GM19025 (cell line): ENCODE measurements at regions not wholly inside any gene's neighbourhood (a gene's known extent, or its start where the extent isn't known, plus 50 kb on each side); places are given as distances from the start of the nearest gene placed in this dataset.
"Not testable (repeated sequence)": the region's sequence is repeated elsewhere in the genome, so short reads cannot be mapped to it uniquely, and the experiment has no call there.

Experiments used
- ATAC-seq: cut with Tn5 transposase; IDR thresholded peaks from one replicate; pipeline ENCODE4 v1.9.1; 2021; ENCODE audit warnings: mild to moderate bottlenecking, low read depth, moderate library complexity; ENCODE audit not compliant: unreplicated experiment

DNA sequence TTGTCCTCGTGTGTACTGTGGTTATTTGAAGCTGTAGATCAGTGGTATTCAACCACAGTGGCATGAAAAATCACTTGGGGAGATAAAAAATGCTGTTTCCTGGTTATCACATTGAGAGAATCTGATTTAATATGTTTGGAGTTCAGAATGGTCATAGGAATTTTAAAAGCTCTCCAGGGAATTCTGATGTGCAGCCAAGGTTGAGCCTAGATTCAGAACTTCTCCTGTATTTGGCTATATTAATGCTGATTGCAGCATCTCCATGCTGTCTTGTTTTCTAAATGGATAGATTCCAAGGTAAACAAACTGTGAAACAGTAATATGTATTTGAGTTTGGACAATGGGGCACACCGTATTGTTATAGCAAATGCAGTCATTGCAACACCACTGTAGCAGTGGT is 982.2 kb upstream of the FBXO33 start:
- ATAC-seq: no peak

DNA sequence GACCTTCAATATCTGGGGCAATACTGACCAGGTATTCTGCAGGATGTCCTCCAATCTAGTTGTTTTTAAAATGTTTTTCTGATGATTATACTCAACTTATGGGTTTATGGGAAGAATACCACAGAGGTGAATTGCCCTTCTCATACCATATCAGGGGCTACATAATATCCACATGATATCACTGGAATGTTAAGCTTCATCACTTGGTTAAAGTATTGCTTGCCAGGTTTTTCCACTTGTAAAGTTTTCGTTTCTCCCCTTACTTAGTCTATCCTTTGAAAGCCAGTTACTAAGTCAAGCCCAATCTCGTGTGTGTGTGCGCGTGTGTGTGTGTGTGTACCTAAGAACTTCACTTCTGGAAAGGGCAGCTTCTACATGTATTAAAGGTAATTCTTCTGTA is 980.9 kb upstream of the FBXO33 start:
- ATAC-seq: no peak

DNA sequence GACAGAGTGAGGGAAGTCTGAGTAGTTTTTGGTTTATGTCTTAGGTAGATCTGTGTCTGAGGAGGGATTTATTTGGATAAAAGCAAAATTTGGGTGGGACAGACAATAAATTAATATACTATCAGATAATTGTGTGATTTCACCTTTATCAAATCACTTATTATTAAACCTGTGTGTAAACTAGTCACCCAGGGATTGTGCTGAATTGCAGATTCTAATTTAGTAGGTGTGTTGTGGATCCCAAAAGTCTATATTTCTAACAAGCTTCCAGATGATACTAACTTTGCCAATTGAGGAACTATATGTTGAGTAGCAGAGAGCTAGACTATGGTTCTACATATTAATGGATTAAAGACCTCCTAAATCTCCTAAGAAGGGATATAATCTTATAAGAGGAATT is 978.5 kb upstream of the FBXO33 start:
- ATAC-seq: no peak

DNA sequence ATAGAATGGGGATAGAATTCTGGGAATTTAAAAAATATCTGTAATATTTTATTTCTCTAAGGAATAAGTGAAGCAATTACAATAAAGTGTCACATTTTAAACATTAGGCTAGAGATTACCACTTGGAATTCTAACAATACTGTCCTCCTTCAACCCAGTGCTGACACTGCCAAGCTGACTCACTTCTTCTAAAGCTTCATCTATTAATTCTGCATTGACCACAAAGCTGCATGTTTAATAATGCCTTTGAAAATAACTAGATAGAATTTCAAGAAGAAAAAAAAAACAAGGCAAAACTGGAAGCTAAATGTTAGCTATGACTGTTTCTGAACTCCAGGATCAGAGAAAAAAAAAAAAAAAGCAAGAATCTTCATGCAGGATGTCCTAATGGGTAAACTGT is 970.7 kb upstream of the FBXO33 start:
- ATAC-seq: no peak

DNA sequence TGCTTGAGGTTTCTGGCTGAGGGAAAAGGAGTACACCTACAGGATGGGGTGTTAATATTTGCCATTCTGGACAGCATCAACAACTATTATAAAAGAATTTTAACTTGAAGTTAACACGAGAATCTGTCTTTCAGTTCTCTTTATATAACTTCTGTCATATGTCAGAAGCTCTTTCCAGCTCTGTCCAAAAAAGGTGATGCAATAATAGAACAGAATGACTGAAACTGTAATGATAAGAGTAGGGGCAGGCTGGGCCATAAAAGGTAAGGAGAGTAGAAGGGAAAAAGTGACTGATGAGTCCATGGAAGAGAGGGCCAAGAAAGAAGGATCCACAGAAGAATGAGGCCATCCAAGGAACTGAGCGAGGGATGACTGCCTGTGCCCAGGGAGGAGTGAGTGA is 966.7 kb upstream of the FBXO33 start:
- ATAC-seq: no peak

DNA sequence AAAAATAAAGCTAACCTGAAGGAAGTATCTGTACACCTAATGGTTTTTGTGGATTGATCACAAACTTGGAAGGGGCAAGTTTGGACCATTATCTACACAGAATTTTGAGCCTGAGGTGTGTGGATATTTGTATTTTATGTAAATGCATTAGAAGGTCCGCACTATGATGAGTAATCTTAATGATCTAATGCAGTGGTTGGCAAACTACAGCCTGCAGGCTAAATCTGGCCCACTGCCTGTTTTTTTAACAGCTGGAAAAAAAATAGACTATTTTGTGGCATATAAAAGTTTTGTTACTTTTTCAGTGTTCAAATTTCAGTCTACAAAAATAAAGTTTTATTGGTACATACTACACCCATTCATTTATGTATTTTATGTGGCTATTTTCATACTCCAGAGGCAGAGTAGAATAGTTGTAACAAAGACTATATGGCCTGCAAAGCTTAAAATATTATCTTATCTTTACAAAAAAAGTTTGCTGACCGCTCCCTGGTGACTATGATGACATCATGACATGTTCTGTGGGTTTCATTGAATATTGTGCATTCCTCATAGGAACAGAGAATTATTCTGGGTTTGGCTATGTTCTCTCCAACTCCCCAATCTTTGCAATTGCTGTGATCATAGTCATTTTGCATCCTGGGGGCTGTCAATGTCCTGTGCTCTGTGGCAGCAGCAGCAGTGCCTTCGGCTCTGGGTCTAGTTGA is 962.6 kb upstream of the FBXO33 start:
- ATAC-seq: no peak

DNA sequence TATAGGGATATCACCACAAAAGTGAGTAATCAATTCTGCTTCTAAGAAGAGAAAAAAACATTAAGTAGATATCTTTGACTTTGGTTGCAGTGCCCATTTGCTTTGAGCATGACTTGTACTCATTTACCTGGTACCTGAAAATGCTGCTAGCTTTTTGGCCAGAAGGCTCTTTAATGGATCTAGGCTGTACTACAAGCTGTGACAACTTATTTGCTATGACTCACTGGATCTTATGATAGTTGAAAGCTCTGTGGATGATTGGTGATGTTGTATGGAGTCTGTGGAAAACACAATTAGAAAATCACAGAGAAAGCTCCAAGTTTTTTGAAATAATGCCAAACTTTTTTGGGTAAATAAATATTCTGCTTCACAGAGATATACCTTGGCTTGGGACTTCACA is 960.9 kb upstream of the FBXO33 start:
- no peak for ATAC-seq

DNA sequence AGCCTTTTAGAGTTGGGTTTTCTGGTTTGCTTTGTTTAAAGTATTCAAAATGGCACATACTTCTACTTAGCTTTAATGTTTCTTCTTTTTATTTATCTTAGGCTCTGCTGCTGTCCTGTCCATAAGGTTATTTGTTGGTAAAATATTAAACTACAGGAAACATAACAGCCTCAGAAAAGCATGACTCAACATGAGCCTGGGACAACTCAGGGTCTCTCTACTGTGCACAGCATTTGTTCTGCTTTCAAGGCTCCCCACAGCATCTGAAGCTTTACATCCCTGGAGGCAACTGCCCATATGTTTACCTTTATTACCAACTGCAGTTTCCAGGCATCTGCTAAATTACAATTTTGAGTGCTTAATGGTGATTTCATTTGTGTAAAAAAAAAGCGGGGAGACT is 954.2 kb upstream of the FBXO33 start:
- no peak for ATAC-seq

DNA sequence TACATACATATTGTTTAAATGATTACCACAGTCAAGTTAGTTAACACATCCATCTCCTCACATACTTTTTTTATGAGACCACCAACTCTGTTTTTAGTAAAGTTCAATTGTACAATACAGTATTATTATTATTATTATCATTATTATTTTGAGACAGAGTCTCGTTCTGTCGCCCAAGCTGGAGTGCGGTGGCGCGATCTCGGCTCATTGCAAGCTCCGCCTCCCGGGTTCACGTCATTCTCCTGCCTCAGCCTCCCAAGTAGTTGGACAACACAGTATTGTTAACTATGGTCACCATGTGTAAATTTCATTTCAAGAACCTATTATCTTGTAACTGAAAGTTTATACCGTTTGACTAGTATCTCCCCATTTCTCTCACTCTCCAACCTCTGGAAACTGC is 942.0 kb upstream of the FBXO33 start:
- no peak for ATAC-seq

DNA sequence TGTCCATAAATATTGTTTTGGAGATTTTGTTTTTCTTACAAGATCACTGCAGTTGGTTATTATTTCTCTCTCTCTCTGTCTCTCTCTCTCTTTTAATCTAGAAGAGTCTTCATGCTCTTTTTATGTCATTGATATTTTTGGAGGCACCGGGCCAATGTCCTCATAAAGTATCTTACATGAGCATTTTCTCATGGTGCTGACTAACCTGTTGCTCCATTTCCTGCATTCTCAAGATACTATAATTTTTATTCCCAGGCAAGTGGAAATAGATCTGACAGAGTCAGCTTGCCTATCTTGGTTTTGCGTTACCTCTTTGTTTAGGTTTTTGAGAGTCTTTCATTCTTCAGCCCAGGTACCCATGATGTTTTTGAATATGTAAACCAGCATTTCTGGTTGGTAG is 938.8 kb upstream of the FBXO33 start:
- no peak for ATAC-seq

DNA sequence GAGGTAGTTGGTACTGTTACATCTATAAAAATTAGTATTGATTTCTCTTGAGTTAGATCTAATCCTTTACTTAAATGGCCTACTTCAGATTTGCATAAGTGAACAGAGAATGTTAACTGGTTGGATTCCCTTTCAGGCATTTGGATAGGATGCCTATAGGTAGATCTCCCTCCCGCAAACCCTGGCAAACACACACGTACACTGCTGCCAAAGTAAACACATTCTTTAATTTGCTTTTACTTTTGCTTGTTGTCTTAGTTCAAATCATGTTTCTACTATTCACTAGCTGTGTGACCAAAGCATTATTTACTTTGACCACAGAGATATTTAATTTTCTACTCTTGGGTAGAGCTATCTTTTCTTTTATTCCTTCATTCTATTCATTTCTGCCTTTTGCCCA is 936.1 kb upstream of the FBXO33 start:
- ATAC-seq: no peak

DNA sequence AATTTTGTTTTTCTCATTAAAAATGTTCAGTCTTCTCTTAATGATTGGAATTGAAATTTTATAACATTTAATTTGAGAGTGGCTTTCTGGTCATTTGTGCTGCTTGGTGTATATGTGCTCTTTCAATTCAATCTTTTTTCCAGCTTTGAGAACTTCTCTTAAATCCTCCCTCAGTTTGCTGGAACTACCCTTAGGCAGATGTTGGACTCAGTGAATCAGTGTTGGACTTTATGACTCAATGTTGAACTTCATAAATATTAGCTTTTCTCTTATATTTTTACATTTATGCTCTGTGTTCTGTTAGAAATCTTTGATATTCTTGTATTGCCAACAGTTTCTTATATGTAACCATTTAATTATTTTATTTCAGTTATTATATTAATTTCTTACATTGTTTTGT is 935.5 kb upstream of the FBXO33 start:
- no peak for ATAC-seq

DNA sequence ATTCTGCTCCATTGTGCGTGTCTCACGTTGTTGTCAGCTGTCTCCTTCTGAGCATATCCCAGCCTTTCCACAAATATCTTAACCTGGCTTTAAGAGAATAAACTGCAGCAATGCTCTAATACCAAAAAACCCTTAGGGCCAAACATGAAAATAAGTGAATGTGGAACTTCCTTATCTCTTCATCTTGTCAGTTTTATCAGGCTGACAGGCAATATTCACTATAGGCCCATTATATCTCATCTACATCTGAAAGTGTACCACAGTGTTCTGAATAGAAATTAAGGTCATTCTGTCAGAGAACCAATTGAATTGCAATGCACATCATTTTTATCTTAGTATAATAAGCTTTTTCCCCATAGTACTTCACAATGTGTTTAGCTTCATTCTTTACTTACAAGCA is 933.1 kb upstream of the FBXO33 start:
- ATAC-seq: no peak

DNA sequence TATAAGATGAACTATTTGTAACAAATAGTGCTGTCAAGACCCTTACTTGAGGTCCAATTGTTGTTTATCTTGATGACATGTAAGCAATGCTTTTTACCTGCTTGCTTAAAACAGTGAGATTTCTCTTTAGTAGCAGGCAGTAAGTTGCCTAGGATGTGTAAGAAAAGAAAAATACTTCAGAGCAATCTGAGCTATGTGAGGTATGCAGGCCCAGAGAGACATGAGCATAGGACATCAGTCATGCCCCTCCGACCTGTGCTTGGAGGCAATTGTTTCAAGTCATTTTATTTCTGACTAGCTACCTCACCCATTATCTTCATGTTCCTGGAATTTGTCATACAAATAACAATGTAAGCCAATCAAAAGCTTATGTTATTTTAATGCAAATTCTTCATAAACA is 930.6 kb upstream of the FBXO33 start:
- ATAC-seq: no peak

DNA sequence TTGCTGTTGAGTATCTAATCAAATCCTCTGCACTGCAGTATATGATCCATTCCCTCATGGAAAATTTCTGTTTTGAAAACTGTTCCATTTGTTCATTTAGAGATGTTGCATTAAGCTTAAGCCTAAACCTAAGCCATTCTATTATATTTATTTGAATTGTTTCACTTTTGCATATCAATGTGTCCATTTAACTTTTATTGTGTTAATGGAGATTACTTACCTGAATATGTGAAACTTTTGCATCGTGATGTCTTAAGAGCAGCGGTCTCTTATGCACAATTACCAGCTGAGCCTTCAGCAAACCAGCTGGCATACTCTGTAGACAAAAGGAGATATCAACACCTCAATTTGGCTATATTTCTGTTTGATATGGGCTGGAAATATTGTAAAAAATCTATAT is 922.5 kb upstream of the FBXO33 start:
- ATAC-seq: no peak

DNA sequence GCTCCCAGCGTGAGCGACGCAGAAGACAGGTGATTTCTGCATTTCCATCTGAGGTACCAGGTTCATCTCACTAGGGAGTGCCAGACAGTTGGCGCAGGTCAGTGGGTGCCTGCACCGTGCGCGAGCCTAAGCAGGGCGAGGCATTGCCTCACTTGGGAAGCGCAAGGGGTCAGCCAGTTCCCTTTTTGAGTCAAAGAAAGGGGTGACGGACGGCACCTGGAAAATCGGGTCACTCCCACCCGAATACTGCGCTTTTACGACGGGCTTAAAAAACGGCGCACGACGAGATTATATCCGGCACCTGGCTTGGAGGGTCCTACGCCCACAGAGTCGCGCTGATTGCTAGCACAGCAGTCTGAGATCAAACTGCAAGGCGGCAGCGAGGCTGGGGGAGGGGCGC is 915.9 kb upstream of the FBXO33 start:
- not testable (repeated sequence) for ATAC-seq

DNA sequence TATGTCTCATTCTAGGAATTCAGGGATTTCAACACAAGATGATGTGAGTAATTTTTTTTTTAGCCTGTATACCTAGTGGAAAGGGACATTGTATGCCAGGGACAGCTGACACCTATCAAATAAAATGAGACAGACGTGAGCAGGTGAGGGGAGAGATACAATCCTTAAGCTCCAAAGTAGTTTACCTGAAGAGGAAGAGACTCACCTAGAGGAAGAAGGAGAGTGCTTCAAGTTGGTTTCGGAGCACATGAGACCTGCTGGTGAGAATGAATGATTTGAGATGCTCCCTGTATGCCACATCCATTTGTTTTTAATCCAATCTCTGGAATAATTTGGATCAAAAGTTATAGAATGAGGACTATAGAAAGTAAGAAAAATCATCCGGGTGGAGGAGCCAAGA is 915.4 kb upstream of the FBXO33 start:
- ATAC-seq: no peak

DNA sequence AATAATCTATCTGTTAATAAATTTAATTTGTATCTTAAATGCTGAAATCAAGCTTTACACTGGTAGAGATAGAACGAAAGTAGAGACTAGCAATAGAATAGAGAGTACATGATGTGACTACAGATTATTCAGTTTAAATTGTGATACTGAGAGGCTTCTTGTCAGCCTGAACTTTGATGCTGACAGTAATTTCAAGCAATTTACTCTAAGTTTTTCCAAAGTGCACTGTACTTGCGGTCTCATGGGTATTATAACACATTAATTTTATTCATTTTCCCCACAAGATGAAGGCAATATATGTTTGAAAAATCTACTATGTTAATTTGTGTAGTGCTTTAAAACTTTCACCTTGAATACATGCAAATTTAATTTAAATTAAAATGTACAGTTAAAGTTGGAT is 914.0 kb upstream of the FBXO33 start:
- no peak for ATAC-seq

DNA sequence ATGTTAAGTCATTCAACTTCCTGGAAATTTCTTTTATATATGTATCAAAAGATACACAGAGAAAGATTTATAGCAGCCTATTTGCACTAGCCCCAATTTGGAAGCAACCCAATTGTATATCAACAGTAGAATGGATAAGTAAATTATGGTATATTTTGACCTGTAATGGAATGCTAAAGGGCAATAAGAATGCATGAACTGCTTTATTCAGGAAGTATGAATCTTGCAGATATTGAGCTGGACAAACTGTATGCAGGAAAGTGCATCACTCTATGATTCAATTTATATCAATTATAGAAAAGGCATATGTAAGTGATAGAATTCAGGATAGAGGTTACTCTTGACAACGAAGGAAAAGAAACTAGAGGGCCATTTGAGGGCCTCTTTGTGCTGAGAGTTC is 913.1 kb upstream of the FBXO33 start:
- ATAC-seq: no peak

DNA sequence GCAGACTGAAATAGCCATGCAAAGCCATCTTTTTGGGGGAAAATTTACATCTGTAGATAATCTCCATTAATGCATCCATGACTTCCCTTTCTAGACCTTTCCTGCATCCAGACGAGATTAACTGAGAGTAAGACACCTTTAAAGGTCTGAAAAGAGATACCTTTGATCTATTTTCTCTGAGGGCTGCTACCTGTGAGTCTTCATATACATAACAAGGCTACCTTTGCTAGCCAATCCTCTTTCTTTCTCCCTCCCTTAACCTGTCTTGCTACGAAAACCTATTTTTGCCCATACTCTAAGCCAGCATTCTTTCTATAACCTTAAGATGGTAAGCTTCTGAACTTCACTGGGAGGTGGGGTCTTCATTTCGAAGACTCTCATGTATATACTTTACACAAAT is 908.5 kb upstream of the FBXO33 start:
- ATAC-seq: no peak

DNA sequence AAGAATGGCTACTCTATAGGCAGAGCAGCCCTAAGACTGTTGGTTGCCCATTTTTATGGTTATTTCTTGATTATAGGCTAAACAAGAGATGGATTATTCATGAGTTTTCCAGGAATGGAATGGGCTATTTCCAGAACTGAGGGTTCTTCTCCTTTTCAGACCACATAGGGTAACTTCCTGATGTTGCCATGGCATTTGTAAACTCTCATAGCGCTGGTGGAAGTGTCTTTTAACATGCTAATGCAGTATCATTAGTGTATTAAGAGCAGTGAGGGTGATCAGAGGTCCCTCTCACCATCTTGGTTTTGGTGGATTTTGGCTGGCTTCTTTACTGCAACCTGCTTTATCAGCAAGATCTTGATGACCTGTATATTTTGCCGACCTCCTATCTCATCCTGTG is 904.6 kb upstream of the FBXO33 start:
- no peak for ATAC-seq

DNA sequence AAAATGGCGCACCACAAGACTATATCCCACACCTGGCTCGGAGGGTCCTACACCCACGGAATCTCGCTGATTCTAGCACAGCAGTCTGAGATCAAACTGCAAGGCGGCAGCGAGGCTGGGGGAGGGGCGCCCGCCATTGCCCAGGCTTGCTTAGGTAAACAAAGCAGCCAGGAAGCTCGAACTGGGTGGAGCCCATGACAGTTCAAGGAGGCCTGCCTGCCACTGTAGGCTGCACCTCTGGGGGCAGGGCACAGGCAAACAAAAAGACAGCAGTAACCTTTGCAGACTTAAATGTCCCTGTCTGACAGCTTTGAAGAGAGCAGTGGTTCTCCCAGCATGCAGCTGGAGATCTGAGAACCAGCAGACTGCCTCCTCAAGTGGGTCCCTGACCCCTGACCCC is 894.3 kb upstream of the FBXO33 start:
- not testable (repeated sequence) for ATAC-seq

DNA sequence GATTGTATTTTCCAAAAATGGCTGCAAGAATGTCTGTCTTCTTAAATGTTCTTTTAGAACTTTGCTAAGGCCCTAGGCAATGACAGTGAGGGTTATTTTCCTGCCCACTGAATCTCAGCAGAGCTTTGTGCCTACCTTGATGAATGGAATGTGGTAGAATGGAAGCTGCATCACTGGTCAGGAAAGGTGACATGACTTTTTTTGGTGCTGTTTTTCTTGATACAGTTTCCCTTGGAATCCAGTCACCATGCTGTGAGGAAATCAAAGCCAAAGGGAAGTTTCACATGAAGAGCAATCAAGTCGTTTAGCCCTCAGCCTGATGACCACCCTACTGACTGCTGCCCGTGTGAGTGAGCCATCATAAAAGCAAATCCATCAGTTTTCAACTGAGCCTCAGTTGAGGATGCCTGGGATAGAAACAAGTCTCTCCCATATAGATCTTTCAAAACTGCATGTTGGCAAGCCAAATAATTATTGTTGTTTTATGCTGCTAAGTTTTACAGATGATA is 886.0 kb upstream of the FBXO33 start:
- no peak for ATAC-seq
